ENCODE measurements at regions not wholly inside any gene's neighbourhood (a gene's known extent, or its start where the extent isn't known, plus 50 kb on each side); places are given as distances from the start of the nearest gene placed in this dataset.

DNA sequence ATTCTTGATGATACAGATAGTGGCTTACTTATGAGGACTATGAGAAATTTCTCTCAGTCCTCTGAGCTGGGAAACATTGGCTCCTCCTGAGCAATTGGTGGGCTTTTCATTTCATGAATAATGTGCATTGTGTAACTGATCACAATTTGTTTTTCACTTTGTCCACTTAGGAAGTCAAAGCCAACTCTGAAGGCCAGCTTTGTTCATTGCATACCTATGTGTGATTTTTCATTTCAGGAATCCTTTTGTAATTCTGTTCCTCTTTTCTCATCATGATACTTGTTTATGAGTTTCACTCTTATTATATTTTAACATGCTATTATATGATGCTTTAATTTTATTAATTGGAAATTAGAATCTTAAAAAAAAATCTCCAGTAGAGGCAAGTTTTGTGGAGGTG is 483.0 kb downstream of the EBF1 start:
- H4K91ac ChIP-seq (ENCODE audit: low read length), result no peak overlapping the region
- H3K27me3 ChIP-seq (ENCODE audit: control insufficient read depth in 1 of 2, insufficient read depth in 1 of 2, low read length in 2 of 2), result no peaks in the 10 kb centered on the region
- no peak for DNase-seq
- no peak overlapping the region for H3K4me3 ChIP-seq (ENCODE audit: insufficient read depth in 1 of 2, low read depth in 1 of 2, low read length in 2 of 2)
- no peak overlapping the region for H2BK15ac ChIP-seq (ENCODE audit: low read depth, poor library complexity, severe bottlenecking)
- H3K9me3 ChIP-seq (ENCODE audit: control insufficient read depth, low read length), result no peaks in the 10 kb centered on the region
- no peak overlapping the region for H3K4me2 ChIP-seq (ENCODE audit: low read length, poor library complexity, severe bottlenecking)
- H3K4ac ChIP-seq (ENCODE audit: low read depth in 1 of 2, low read length in 2 of 2), result no peak overlapping the region
- H3K79me1 ChIP-seq (replicated peaks; ENCODE audit: low read length, poor library complexity, severe bottlenecking), result no peaks in the 10 kb centered on the region
- no peaks in the 10 kb centered on the region for H3K36me3 ChIP-seq (ENCODE audit: control insufficient read depth in 1 of 2, insufficient read depth in 2 of 2, low read depth in 1 of 2, low read length in 2 of 2)
- H3K14ac ChIP-seq (ENCODE audit: low read length in 2 of 2), result no peak overlapping the region
- H3K4me1 ChIP-seq (ENCODE audit: control insufficient read depth, insufficient read depth, low read depth, low read length), result no peaks in the 10 kb centered on the region
- H4K8ac ChIP-seq (ENCODE audit: low read length), result no peak overlapping the region
- no peak overlapping the region for H2BK5ac ChIP-seq (ENCODE audit: low read depth, low read length, poor library complexity, severe bottlenecking)
- no peak overlapping the region for H2AK5ac ChIP-seq (ENCODE audit: low read length, severe bottlenecking)
- no peak overlapping the region for H3K23ac ChIP-seq (ENCODE audit: low read length in 2 of 2)
- no peak overlapping the region for H2BK12ac ChIP-seq (ENCODE audit: low read length in 2 of 2)
- no peak overlapping the region for H3K18ac ChIP-seq (ENCODE audit: low read depth in 1 of 2, low read length in 2 of 2)
- H3K27ac ChIP-seq (ENCODE audit: low read length, poor library complexity, severe bottlenecking), result no peak overlapping the region
- no peak overlapping the region for H3K9ac ChIP-seq (ENCODE audit: low read length)
- no peak overlapping the region for H2AFZ ChIP-seq (ENCODE audit: low read depth, low read length)
- no peak overlapping the region for H2BK120ac ChIP-seq (ENCODE audit: low read depth, low read length)

DNA sequence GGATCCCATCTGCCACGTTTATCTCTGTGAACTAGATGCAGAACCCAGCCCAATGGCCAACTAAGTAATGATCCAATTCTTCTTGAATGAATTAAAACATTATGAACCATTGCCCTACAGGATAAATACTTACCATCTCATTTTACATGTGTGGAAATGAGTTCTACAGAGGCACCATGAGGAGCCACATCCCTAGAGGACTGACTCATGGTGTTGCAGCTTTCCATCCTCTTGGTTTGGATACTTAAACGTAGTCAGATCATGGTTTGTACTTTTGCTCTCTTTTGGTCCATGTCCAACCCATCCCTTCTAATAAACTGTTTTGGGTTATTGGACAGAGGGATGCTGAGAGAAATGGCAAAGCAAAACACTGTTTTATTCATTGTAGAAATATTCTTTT is 484.8 kb downstream of the EBF1 start:
- H3K23ac ChIP-seq (ENCODE audit: low read length in 2 of 2), result no peak overlapping the region
- no peak overlapping the region for H2AK5ac ChIP-seq (ENCODE audit: low read length, severe bottlenecking)
- no peak overlapping the region for H2BK120ac ChIP-seq (ENCODE audit: low read depth, low read length)
- no peaks in the 10 kb centered on the region for H3K4me1 ChIP-seq (ENCODE audit: control insufficient read depth, insufficient read depth, low read depth, low read length)
- H4K91ac ChIP-seq (ENCODE audit: low read length), result no peak overlapping the region
- H3K9me3 ChIP-seq (ENCODE audit: control insufficient read depth, low read length), result no peaks in the 10 kb centered on the region
- H2BK5ac ChIP-seq (ENCODE audit: low read depth, low read length, poor library complexity, severe bottlenecking), result no peak overlapping the region
- no peaks in the 10 kb centered on the region for H3K27me3 ChIP-seq (ENCODE audit: control insufficient read depth in 1 of 2, insufficient read depth in 1 of 2, low read length in 2 of 2)
- DNase-seq, result no peak
- H3K36me3 ChIP-seq (ENCODE audit: control insufficient read depth in 1 of 2, insufficient read depth in 2 of 2, low read depth in 1 of 2, low read length in 2 of 2), result no peaks in the 10 kb centered on the region
- H3K9ac ChIP-seq (ENCODE audit: low read length), result no peak overlapping the region
- H4K8ac ChIP-seq (ENCODE audit: low read length), result no peak overlapping the region
- WGBS, result 63% methylated on average over 2 of the region's 2 CpGs
- no peak overlapping the region for H3K27ac ChIP-seq (ENCODE audit: low read length, poor library complexity, severe bottlenecking)
- H3K4ac ChIP-seq (ENCODE audit: low read depth in 1 of 2, low read length in 2 of 2), result no peak overlapping the region
- H2AFZ ChIP-seq (ENCODE audit: low read depth, low read length), result no peak overlapping the region
- H3K4me3 ChIP-seq (ENCODE audit: insufficient read depth in 1 of 2, low read depth in 1 of 2, low read length in 2 of 2), result no peak overlapping the region
- H3K14ac ChIP-seq (ENCODE audit: low read length in 2 of 2), result no peak overlapping the region
- H2BK12ac ChIP-seq (ENCODE audit: low read length in 2 of 2), result no peak overlapping the region
- H3K18ac ChIP-seq (ENCODE audit: low read depth in 1 of 2, low read length in 2 of 2), result no peak overlapping the region
- H2BK15ac ChIP-seq (ENCODE audit: low read depth, poor library complexity, severe bottlenecking), result no peak overlapping the region
- H3K79me1 ChIP-seq (replicated peaks; ENCODE audit: low read length, poor library complexity, severe bottlenecking), result no peaks in the 10 kb centered on the region
- H3K4me2 ChIP-seq (ENCODE audit: low read length, poor library complexity, severe bottlenecking), result no peak overlapping the region

DNA sequence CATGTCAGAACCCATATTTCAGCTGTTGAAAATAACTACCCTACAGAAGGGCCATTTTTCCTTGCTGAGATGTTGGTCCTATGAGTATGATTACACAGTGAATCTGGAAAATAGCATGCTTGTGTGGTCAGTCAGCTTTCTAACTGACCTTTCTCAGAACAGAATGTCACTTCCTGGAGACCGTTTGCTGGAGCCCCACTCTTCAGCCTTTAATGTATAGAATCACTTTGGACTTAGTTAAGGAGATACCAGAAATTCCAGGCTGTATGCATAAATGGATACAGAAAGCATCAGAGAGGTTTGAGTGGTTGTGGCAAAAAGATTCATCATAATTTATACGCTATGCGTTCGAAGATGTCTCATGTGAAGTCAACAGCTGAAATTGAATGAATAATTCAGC is 488.1 kb downstream of the EBF1 start:
- Histone ChIP-seq H2BK15ac (ENCODE audit: low read depth, poor library complexity, severe bottlenecking) (no peak overlapping the region), H3K9ac (ENCODE audit: low read length) (no peak overlapping the region), H3K27ac (ENCODE audit: low read length, poor library complexity, severe bottlenecking) (no peak overlapping the region), H2AFZ (ENCODE audit: low read depth, low read length) (no peak overlapping the region), H4K8ac (ENCODE audit: low read length) (no peak overlapping the region), H3K27me3 (ENCODE audit: control insufficient read depth in 1 of 2, insufficient read depth in 1 of 2, low read length in 2 of 2) (no peaks in the 10 kb centered on the region), H3K79me1 (replicated peaks; ENCODE audit: low read length, poor library complexity, severe bottlenecking) (no peaks in the 10 kb centered on the region), H3K4me2 (ENCODE audit: low read length, poor library complexity, severe bottlenecking) (no peak overlapping the region), H3K36me3 (ENCODE audit: control insufficient read depth in 1 of 2, insufficient read depth in 2 of 2, low read depth in 1 of 2, low read length in 2 of 2) (no peaks in the 10 kb centered on the region), H3K18ac (ENCODE audit: low read depth in 1 of 2, low read length in 2 of 2) (no peak overlapping the region), H4K91ac (ENCODE audit: low read length) (no peak overlapping the region), H2BK120ac (ENCODE audit: low read depth, low read length) (no peak overlapping the region), H2BK12ac (ENCODE audit: low read length in 2 of 2) (no peak overlapping the region), H3K14ac (ENCODE audit: low read length in 2 of 2) (no peak overlapping the region), H2BK5ac (ENCODE audit: low read depth, low read length, poor library complexity, severe bottlenecking) (no peak overlapping the region), H2AK5ac (ENCODE audit: low read length, severe bottlenecking) (no peak overlapping the region), H3K4ac (ENCODE audit: low read depth in 1 of 2, low read length in 2 of 2) (no peak overlapping the region), H3K4me1 (ENCODE audit: control insufficient read depth, insufficient read depth, low read depth, low read length) (no peaks in the 10 kb centered on the region), H3K23ac (ENCODE audit: low read length in 2 of 2) (no peak overlapping the region), H3K9me3 (ENCODE audit: control insufficient read depth, low read length) (no peaks in the 10 kb centered on the region), H3K4me3 (ENCODE audit: insufficient read depth in 1 of 2, low read depth in 1 of 2, low read length in 2 of 2) (no peak overlapping the region)
- no peak for DNase-seq
- 90% methylated on average over 3 of the region's 4 CpGs for WGBS

DNA sequence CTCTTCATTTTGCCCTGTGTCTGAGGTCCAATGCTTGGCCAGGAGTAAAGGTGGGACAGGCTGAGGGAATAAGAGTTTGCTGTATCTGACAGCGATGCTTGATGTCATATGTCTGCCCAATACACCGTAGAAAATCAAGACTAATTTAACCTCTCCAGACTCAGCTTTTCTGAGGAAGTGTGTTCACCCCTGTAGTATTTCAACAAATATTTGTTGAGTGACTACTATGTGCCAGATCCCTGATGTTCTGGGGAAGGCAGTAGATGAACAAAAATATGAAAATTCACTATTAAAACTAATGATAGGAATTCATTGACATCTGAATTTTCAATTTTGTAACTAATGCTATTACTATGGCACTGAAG is 489.7 kb downstream of the EBF1 start:
- H3K4me3 ChIP-seq (ENCODE audit: insufficient read depth in 1 of 2, low read depth in 1 of 2, low read length in 2 of 2), result no peak overlapping the region
- H2BK15ac ChIP-seq (ENCODE audit: low read depth, poor library complexity, severe bottlenecking), result no peak overlapping the region
- H3K27me3 ChIP-seq (ENCODE audit: control insufficient read depth in 1 of 2, insufficient read depth in 1 of 2, low read length in 2 of 2), result no peaks in the 10 kb centered on the region
- no peak overlapping the region for H2BK12ac ChIP-seq (ENCODE audit: low read length in 2 of 2)
- H3K23ac ChIP-seq (ENCODE audit: low read length in 2 of 2), result no peak overlapping the region
- no peaks in the 10 kb centered on the region for H3K79me1 ChIP-seq (replicated peaks; ENCODE audit: low read length, poor library complexity, severe bottlenecking)
- no peak overlapping the region for H4K91ac ChIP-seq (ENCODE audit: low read length)
- no peak overlapping the region for H3K9ac ChIP-seq (ENCODE audit: low read length)
- no peaks in the 10 kb centered on the region for H3K9me3 ChIP-seq (ENCODE audit: control insufficient read depth, low read length)
- no peak overlapping the region for H3K4ac ChIP-seq (ENCODE audit: low read depth in 1 of 2, low read length in 2 of 2)
- no peak overlapping the region for H3K14ac ChIP-seq (ENCODE audit: low read length in 2 of 2)
- H3K36me3 ChIP-seq (ENCODE audit: control insufficient read depth in 1 of 2, insufficient read depth in 2 of 2, low read depth in 1 of 2, low read length in 2 of 2), result no peaks in the 10 kb centered on the region
- H3K18ac ChIP-seq (ENCODE audit: low read depth in 1 of 2, low read length in 2 of 2), result no peak overlapping the region
- H3K4me2 ChIP-seq (ENCODE audit: low read length, poor library complexity, severe bottlenecking), result no peak overlapping the region
- H2BK5ac ChIP-seq (ENCODE audit: low read depth, low read length, poor library complexity, severe bottlenecking), result no peak overlapping the region
- no peaks in the 10 kb centered on the region for H3K4me1 ChIP-seq (ENCODE audit: control insufficient read depth, insufficient read depth, low read depth, low read length)
- DNase-seq, result no peak
- no peak overlapping the region for H3K27ac ChIP-seq (ENCODE audit: low read length, poor library complexity, severe bottlenecking)
- no peak overlapping the region for H2AFZ ChIP-seq (ENCODE audit: low read depth, low read length)
- H4K8ac ChIP-seq (ENCODE audit: low read length), result no peak overlapping the region
- no peak overlapping the region for H2BK120ac ChIP-seq (ENCODE audit: low read depth, low read length)
- H2AK5ac ChIP-seq (ENCODE audit: low read length, severe bottlenecking), result no peak overlapping the region
- no CpG with 5 or more reads among the region's 2 CpGs for WGBS

Measured in mesenchymal stem cell (in vitro differentiated cells and primary cell).